HepG2 (cell line): ENCODE measurements at regions not wholly inside any gene's neighbourhood (a gene's known extent, or its start where the extent isn't known, plus 50 kb on each side); places are given as distances from the start of the nearest gene placed in this dataset.

Source experiments
- ATAC-seq: fragments of 200-7000 bp; cut with Tn5 transposase; 3 replicates; pipeline ENCODE4 v1.9.1; 2020; ENCODE audit warnings: mild to moderate bottlenecking, moderate library complexity
- BruUV-seq: library from RNA; stranded (reverse); fragments of 400-500 nt; replicated peaks from 2 replicates; lab custom pipeline; 2021; lab: Mats Ljungman, UMichigan
- CTCF ChIA-PET: fragments of 300-600 bp; formaldehyde crosslinking; extraction: SDS; loops from one replicate; lab custom pipeline; 2021; ENCODE audit warnings: low total read pairs, inconsistent platforms, low intra/inter-chr PET ratio; lab: Yijun Ruan, JAX
- POLR2A ChIA-PET: fragments of 350-600 bp; sonication (Branson Sonifier 250); formaldehyde crosslinking; loops from one replicate; lab custom pipeline; 2020; ENCODE audit warnings: antibody characterized with exemption, inconsistent platforms; lab: Yijun Ruan, JAX
- DNase-seq: peaks from one replicate; pipeline ENCODE4 v3.0.0-alpha.2; 2015; ENCODE audit warnings: low spot score
- FAIRE-seq: peaks from 3 replicates; lab custom pipeline; 2011; peaks lifted over from hg19 to GRCh38; lab: Jason Lieb, UNC
- H2AFZ ChIP-seq: one replicate; pipeline ENCODE4 v1.6.1; 2011; ENCODE audit warnings: low read length, inconsistent platforms
- H3K27ac ChIP-seq: fragments of 300-600 bp; 3 replicates; pipeline ENCODE4 v1.8.0; 2011; ENCODE audit warnings: mixed run types, mild to moderate bottlenecking, mixed read lengths, low read length, inconsistent platforms; ENCODE audit not compliant: insufficient read depth; ENCODE audit errors: extremely low read length
- H3K27me3 ChIP-seq, 2 experiments: fragments of 200-600 bp in 1 of 2; 2 replicates in 1 of 2; 3 replicates in 1 of 2; pipeline versions ENCODE4 v1.6.0 to v1.8.0; 2011; ENCODE audit warnings: low read length in 2 of 2, mild to moderate bottlenecking in 2 of 2, moderate library complexity in 2 of 2, inconsistent platforms in 1 of 2; ENCODE audit not compliant: insufficient read depth in 2 of 2, control insufficient read depth in 1 of 2
- H3K36me3 ChIP-seq, 2 experiments: fragments of 200-600 bp in 1 of 2; replicated peaks in 1 of 2; 2 replicates in 1 of 2; 3 replicates in 1 of 2; pipeline versions ENCODE4 v1.5.1 to v1.8.0; 2011; ENCODE audit warnings: low read length in 2 of 2, inconsistent platforms in 1 of 2; ENCODE audit not compliant: insufficient read depth in 2 of 2, control insufficient read depth in 1 of 2
- H3K4me1 ChIP-seq: 2 replicates; pipeline ENCODE4 v1.5.1; 2012; ENCODE audit warnings: low read length, inconsistent platforms; ENCODE audit not compliant: insufficient read depth
- H3K4me2 ChIP-seq: 2 replicates; pipeline ENCODE4 v1.6.0; 2011; ENCODE audit warnings: low read depth, low read length, inconsistent platforms
- H3K4me3 ChIP-seq, 3 experiments: fragments of 200-600 bp in 1 of 3; sonication (generic), shearing (Covaris generic) in 1 of 3; replicated peaks in 1 of 3; 2 replicates each; pipeline ENCODE4 v1.5.1; 2011 to 2016; ENCODE audit warnings: low read length in 3 of 3, inconsistent platforms in 2 of 3, low read depth in 2 of 3, mild to moderate bottlenecking in 2 of 3, control low read depth in 1 of 3, mixed read lengths in 1 of 3; ENCODE audit not compliant: insufficient read depth in 1 of 3
- H3K79me2 ChIP-seq: one replicate; pipeline ENCODE4 v1.6.1; 2011; ENCODE audit warnings: low read length, inconsistent platforms; ENCODE audit not compliant: insufficient read depth
- H3K9ac ChIP-seq: 2 replicates; pipeline ENCODE4 v1.6.0; 2011; ENCODE audit warnings: mild to moderate bottlenecking, low read depth, low read length, inconsistent platforms; ENCODE audit not compliant: insufficient read depth
- H3K9me3 ChIP-seq: 2 replicates; pipeline ENCODE4 v1.5.1; 2012; ENCODE audit warnings: mild to moderate bottlenecking, low read length
- H4K20me1 ChIP-seq: 2 replicates; pipeline ENCODE4 v1.6.0; 2011; ENCODE audit warnings: inconsistent platforms, mild to moderate bottlenecking, low read length, moderate library complexity; ENCODE audit not compliant: insufficient read depth
- GPBP1L1 ChIP-seq: sonication (generic); formaldehyde crosslinking; IDR thresholded peaks from 2 replicates; pipeline ENCODE4 v1.5.0; 2020; ENCODE audit warnings: mild to moderate bottlenecking, missing genetic modification reagents
- MLLT10 ChIP-seq: sonication (generic); formaldehyde crosslinking; IDR thresholded peaks from 2 replicates; pipeline ENCODE4 v1.4.0; 2020; ENCODE audit warnings: missing genetic modification reagents
- TEF ChIP-seq: sonication (generic); formaldehyde crosslinking; IDR thresholded peaks from 2 replicates; pipeline ENCODE4 v1.5.0; 2020; ENCODE audit warnings: missing genetic modification reagents
- ZBTB37 ChIP-seq: sonication (generic); formaldehyde crosslinking; IDR thresholded peaks from 2 replicates; pipeline ENCODE4 v1.4.0; 2020; ENCODE audit warnings: mild to moderate bottlenecking, missing genetic modification reagents
- ZNF281 ChIP-seq: sonication (generic); formaldehyde crosslinking; IDR thresholded peaks from 2 replicates; pipeline ENCODE4 v1.4.0; 2020; ENCODE audit warnings: missing genetic modification reagents, borderline replicate concordance
- ZNF572 ChIP-seq: sonication (generic); formaldehyde crosslinking; IDR thresholded peaks from 2 replicates; pipeline ENCODE4 v1.5.1; 2020; ENCODE audit warnings: mild to moderate bottlenecking, missing genetic modification reagents
- ZNF589 ChIP-seq: sonication (generic); formaldehyde crosslinking; conservative IDR thresholded peaks from 2 replicates; pipeline ENCODE4 v1.8.0; 2022; ENCODE audit warnings: mild to moderate bottlenecking, moderate library complexity, missing genetic modification reagents
- WGBS: methylation state at CpG from one replicate; pipeline ENCODE4 v1.1.6; 2017; ENCODE audit warnings: low lambda C conversion rate; 5-methylcytosine and 5-hydroxymethylcytosine counted together
- in situ Hi-C: cut with HindIII; loops from 2 replicates; pipeline ENCODE4 v1.10.0; 2017; ENCODE audit warnings: low pct_unique_long_range_greater_than_20kb; ENCODE audit not compliant: extremely low pct_ligation_motif_present
- intact Hi-C: fragments of 100-400 bp; cut with micrococcal nuclease; formaldehyde crosslinking; loops from one replicate; pipeline ENCODE4 v1.10.0; 2022; ENCODE audit not compliant: unreplicated experiment

GRCh38 chr5:54626407-54626806 lies 108.8 kb downstream of the SNX18 start:
- Histone ChIP-seq H3K36me3 (no peaks in the 10 kb centered on the region), H3K79me2 (no peaks in the 10 kb centered on the region), H3K9ac (no peak overlapping the region), H3K4me2 (no peak overlapping the region), H3K9me3 (no peaks in the 10 kb centered on the region), H3K27me3 (no peaks in the 10 kb centered on the region; a peak in 1 of 5 replicates), H3K4me3 (no peak overlapping the region), H3K27ac (no peak overlapping the region), H2AFZ (no peak overlapping the region), H4K20me1 (no peaks in the 10 kb centered on the region), H3K4me1 (peaks cover 13% of the 10 kb centered on the region)
- ATAC-seq (no peak), DNase-seq (no peak), FAIRE-seq (no peak)
- WGBS: 0% methylated on average over 2 of the region's 2 CpGs
- BruUV-seq: no TSS peak
- in situ Hi-C loops: no loop called here
- intact Hi-C loops: loop anchor here (10.0 kb wide), 1 partner anchor 102 kb away; no protein-coding TSS in a partner anchor
- TF ChIP-seq ZBTB37 (no peak), MLLT10 (CRISPR knock-in tag) (no peak), GPBP1L1 (no peak)
- CTCF ChIA-PET: no interaction called here
- POLR2A ChIA-PET: no interaction called here

- H3K9ac ChIP-seq: no peak overlapping the region
- H3K27me3 ChIP-seq: no peaks in the 10 kb centered on the region; a peak in 1 of 5 replicates
- WGBS: 57% methylated on average over 9 of the region's 9 CpGs
- no peak for DNase-seq
- no peak overlapping the region for H3K4me2 ChIP-seq
- CTCF ChIA-PET: no interaction called here
- ATAC-seq: no peak
- in situ Hi-C loops: no loop called here
- intact Hi-C loops: loop anchor here (10.0 kb wide), 1 partner anchor 100 kb away; no protein-coding TSS in a partner anchor
- H3K36me3 ChIP-seq: no peaks in the 10 kb centered on the region
- no peak overlapping the region for H3K27ac ChIP-seq
- no peaks in the 10 kb centered on the region for H3K79me2 ChIP-seq
- no peak overlapping the region for H3K4me3 ChIP-seq
- POLR2A ChIA-PET: no interaction called here
- no peak for TF ChIP-seq TEF (CRISPR knock-in tag)
- no peak for TF ChIP-seq ZNF589 (CRISPR knock-in tag)
- TF ChIP-seq ZNF281 (CRISPR knock-in tag): no peak
- TF ChIP-seq ZNF572 (CRISPR knock-in tag): no peak
- H2AFZ ChIP-seq: no peak overlapping the region
- peaks cover 13% of the 10 kb centered on the region for H3K4me1 ChIP-seq
- H4K20me1 ChIP-seq: no peaks in the 10 kb centered on the region
- BruUV-seq: no TSS peak
- FAIRE-seq: no peak
- no peaks in the 10 kb centered on the region for H3K9me3 ChIP-seq
Observed at GRCh38 chr5:54624805-54625568, 107.4 kb downstream of the SNX18 start.
